Mesendoderm (in vitro differentiated cells): ENCODE measurements at regions not wholly inside any gene's neighbourhood (a gene's known extent, or its start where the extent isn't known, plus 50 kb on each side); places are given as distances from the start of the nearest gene placed in this dataset.

Source experiments
- DNase-seq: peaks from one replicate; pipeline ENCODE4 v3.0.0; 2013
- H2AK5ac ChIP-seq: 2 replicates; pipeline ENCODE4 v1.6.1; 2013; ENCODE audit warnings: low read length, inconsistent platforms
- H2BK120ac ChIP-seq: 2 replicates; pipeline ENCODE4 v1.6.1; 2013; ENCODE audit warnings: low read depth, mild to moderate bottlenecking, low read length, moderate library complexity, mixed read lengths
- H2BK15ac ChIP-seq: replicated peaks from 2 replicates; pipeline ENCODE4 v1.6.1; 2013; ENCODE audit warnings: low read depth, mild to moderate bottlenecking, moderate library complexity
- H2BK5ac ChIP-seq: 2 replicates; pipeline ENCODE4 v1.6.1; 2013; ENCODE audit warnings: low read length, inconsistent platforms
- H3K18ac ChIP-seq: 2 replicates; pipeline ENCODE4 v1.6.1; 2013; ENCODE audit warnings: mild to moderate bottlenecking, low read length, mixed read lengths
- H3K23ac ChIP-seq: one replicate; pipeline ENCODE4 v1.6.1; 2013; ENCODE audit warnings: low read length
- H3K27ac ChIP-seq: 2 replicates; pipeline ENCODE4 v1.5.1; 2013; ENCODE audit warnings: low read depth, mild to moderate bottlenecking, inconsistent platforms, low read length, moderate library complexity
- H3K27me3 ChIP-seq: 2 replicates; pipeline ENCODE4 v1.6.1; 2013; ENCODE audit warnings: low read length, control low read depth, mild to moderate bottlenecking, inconsistent platforms; ENCODE audit not compliant: insufficient read depth, poor library complexity
- H3K36me3 ChIP-seq: 2 replicates; pipeline ENCODE4 v1.6.1; 2013; ENCODE audit warnings: low read length, inconsistent platforms; ENCODE audit not compliant: control insufficient read depth, insufficient read depth
- H3K4ac ChIP-seq: one replicate; pipeline ENCODE4 v1.6.1; 2013; ENCODE audit warnings: low read depth, mild to moderate bottlenecking, low read length, moderate library complexity
- H3K4me1 ChIP-seq: 2 replicates; pipeline ENCODE4 v1.6.1; 2013; ENCODE audit warnings: low read depth, low read length, inconsistent platforms; ENCODE audit not compliant: control insufficient read depth
- H3K4me2 ChIP-seq: 2 replicates; pipeline ENCODE4 v1.6.1; 2013; ENCODE audit warnings: low read length
- H3K4me3 ChIP-seq: 2 replicates; pipeline ENCODE4 v1.5.1; 2013; ENCODE audit warnings: mild to moderate bottlenecking, low read length
- H3K56ac ChIP-seq: one replicate; pipeline ENCODE4 v1.6.1; 2013; ENCODE audit warnings: low read length
- H3K79me1 ChIP-seq: 2 replicates; pipeline ENCODE4 v1.6.1; 2013; ENCODE audit warnings: low read length, inconsistent platforms
- H3K79me2 ChIP-seq: 2 replicates; pipeline ENCODE4 v1.6.1; 2013; ENCODE audit warnings: mild to moderate bottlenecking, low read length; ENCODE audit not compliant: control insufficient read depth, insufficient read depth
- H3K9ac ChIP-seq: 2 replicates; pipeline ENCODE4 v1.6.1; 2013; ENCODE audit warnings: low read length, inconsistent platforms
- H4K5ac ChIP-seq: one replicate; pipeline ENCODE4 v1.6.1; 2013; ENCODE audit warnings: low read length
- H4K8ac ChIP-seq: one replicate; pipeline ENCODE4 v1.6.1; 2013; ENCODE audit warnings: low read depth, mild to moderate bottlenecking, control low read depth, low read length, moderate library complexity
- WGBS: extraction: QIAGEN DNeasy Blood & Tissue Kit; methylation state at CpG from one replicate; pipeline ENCODE4 v1.1.7; 2013; ENCODE audit warnings: low lambda C conversion rate, missing lambda C conversion rate; ENCODE audit not compliant: insufficient coverage; ENCODE audit errors: extremely low coverage; 5-methylcytosine and 5-hydroxymethylcytosine counted together

DNA sequence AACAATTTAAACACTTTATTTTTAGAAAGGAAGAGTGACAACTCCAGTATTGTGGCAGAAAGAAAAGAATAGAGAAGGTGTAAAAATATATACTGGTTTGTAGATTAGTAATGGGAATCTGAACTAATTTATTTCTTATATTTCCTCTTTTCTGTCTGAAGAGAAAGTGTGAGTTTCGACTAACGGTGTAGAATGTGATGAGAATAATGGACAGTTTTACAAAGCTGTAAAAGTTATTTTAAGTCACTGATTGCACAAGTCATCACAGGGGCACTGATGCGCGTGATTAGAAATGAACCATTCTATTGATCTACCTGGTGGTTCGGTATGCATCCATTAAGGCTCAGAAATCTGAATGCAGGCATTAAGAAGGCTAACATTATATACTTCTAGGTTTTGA is 158.5 kb upstream of the ATXN7L3B start:
- Histone ChIP-seq H3K9ac (no peak overlapping the region), H3K18ac (no peak overlapping the region), H3K27me3 (no peaks in the 10 kb centered on the region), H2BK15ac (no peak overlapping the region), H2BK120ac (no peak overlapping the region), H3K4me3 (no peak overlapping the region), H3K27ac (no peak overlapping the region), H3K4ac (no peak overlapping the region), H3K23ac (no peak overlapping the region), H4K8ac (no peak overlapping the region), H2BK5ac (no peak overlapping the region), H3K4me2 (no peak overlapping the region), H3K79me1 (no peaks in the 10 kb centered on the region), H3K4me1 (no peaks in the 10 kb centered on the region), H3K36me3 (no peaks in the 10 kb centered on the region), H3K79me2 (no peaks in the 10 kb centered on the region), H3K56ac (no peak overlapping the region), H4K5ac (no peak overlapping the region), H2AK5ac (no peak overlapping the region)
- WGBS, result no CpG with 5 or more reads among the region's 5 CpGs
- DNase-seq, result no peak

DNA sequence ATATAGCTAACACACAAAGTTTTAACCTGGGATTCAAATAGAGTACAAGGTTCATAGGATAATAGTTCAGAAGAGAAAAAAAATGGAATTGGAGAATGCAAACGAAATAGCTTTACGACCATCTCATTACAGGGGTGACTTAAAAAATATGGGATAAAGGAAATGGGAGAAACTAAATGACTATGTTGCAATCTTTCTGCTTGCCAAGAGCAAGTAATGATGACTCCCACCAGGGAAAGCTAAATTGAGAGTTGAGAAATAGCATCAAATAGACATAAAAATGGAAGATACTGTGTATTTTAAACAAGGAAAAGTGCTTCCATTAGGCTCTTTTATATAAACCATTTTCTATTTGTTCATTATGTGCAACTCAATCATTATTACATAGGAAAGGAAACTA is 155.7 kb upstream of the ATXN7L3B start:
- no peak for DNase-seq
- H3K4me2 ChIP-seq, result no peak overlapping the region
- H3K4me3 ChIP-seq, result no peak overlapping the region
- H2BK15ac ChIP-seq, result no peak overlapping the region
- no CpG with 5 or more reads among the region's 2 CpGs for WGBS
- no peak overlapping the region for H4K8ac ChIP-seq
- no peaks in the 10 kb centered on the region for H3K27me3 ChIP-seq
- no peak overlapping the region for H2AK5ac ChIP-seq
- no peak overlapping the region for H2BK120ac ChIP-seq
- H3K36me3 ChIP-seq, result no peaks in the 10 kb centered on the region
- no peak overlapping the region for H3K9ac ChIP-seq
- H2BK5ac ChIP-seq, result no peak overlapping the region
- no peaks in the 10 kb centered on the region for H3K4me1 ChIP-seq
- H3K4ac ChIP-seq, result no peak overlapping the region
- H4K5ac ChIP-seq, result no peak overlapping the region
- H3K23ac ChIP-seq, result no peak overlapping the region
- no peak overlapping the region for H3K27ac ChIP-seq
- no peak overlapping the region for H3K18ac ChIP-seq
- H3K79me1 ChIP-seq, result no peaks in the 10 kb centered on the region
- H3K56ac ChIP-seq, result no peak overlapping the region
- H3K79me2 ChIP-seq, result no peaks in the 10 kb centered on the region

DNA sequence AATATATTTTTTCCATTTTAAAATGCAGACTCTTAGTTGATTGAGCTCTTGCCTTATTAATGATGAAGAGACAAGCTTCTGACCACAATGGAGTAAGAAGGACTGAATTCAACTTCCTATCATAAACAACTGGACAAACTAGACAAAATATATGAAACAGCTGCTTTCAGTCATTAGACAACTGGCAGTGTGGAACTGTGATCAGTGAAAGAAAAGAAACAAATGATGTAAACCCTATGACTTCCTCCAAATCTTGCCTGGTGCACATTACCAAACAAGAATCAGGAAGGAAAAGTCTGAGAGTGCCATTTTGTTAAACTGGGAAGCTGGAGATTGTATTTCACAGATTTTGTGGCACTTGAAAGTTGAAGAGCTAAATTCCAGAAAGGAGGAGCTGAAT is 154.7 kb upstream of the ATXN7L3B start:
- no peak overlapping the region for H4K8ac ChIP-seq
- no peak overlapping the region for H3K4me2 ChIP-seq
- no peak overlapping the region for H3K56ac ChIP-seq
- no peak overlapping the region for H2BK120ac ChIP-seq
- no peaks in the 10 kb centered on the region for H3K27me3 ChIP-seq
- H3K4ac ChIP-seq, result no peak overlapping the region
- no peak overlapping the region for H2BK15ac ChIP-seq
- H4K5ac ChIP-seq, result no peak overlapping the region
- H3K18ac ChIP-seq, result no peak overlapping the region
- DNase-seq, result no peak
- no peaks in the 10 kb centered on the region for H3K36me3 ChIP-seq
- H2AK5ac ChIP-seq, result no peak overlapping the region
- no peak overlapping the region for H3K23ac ChIP-seq
- no peaks in the 10 kb centered on the region for H3K79me1 ChIP-seq
- no peak overlapping the region for H3K27ac ChIP-seq
- no peaks in the 10 kb centered on the region for H3K4me1 ChIP-seq
- no peaks in the 10 kb centered on the region for H3K79me2 ChIP-seq
- H3K9ac ChIP-seq, result no peak overlapping the region
- no peak overlapping the region for H2BK5ac ChIP-seq
- no peak overlapping the region for H3K4me3 ChIP-seq

DNA sequence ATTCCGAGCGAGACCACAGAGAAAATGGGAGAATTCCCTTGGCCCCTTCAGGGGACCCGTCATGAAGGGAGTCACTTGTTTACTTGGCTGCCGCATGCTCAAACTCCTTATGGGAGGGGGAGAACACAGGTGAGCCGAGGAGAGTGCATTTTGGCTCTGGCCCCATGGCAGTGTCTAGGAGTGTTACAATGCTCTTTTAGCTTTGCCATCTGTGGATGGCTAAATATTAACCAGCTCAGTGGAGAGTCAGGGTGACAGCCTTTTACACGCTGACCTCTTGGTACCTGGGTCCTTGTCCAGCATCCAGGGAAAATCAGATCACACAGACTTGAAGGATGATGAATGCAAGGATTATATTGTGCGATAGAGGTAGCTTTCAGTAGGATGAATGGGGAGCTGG is 146.4 kb upstream of the ATXN7L3B start:
- no peak overlapping the region for H4K8ac ChIP-seq
- H3K23ac ChIP-seq, result no peak overlapping the region
- H3K36me3 ChIP-seq, result no peaks in the 10 kb centered on the region
- H3K18ac ChIP-seq, result no peak overlapping the region
- no peaks in the 10 kb centered on the region for H3K79me2 ChIP-seq
- H3K56ac ChIP-seq, result no peak overlapping the region
- no peaks in the 10 kb centered on the region for H3K79me1 ChIP-seq
- H2AK5ac ChIP-seq, result no peak overlapping the region
- no peak overlapping the region for H3K27ac ChIP-seq
- H3K4ac ChIP-seq, result no peak overlapping the region
- no peak overlapping the region for H3K4me2 ChIP-seq
- DNase-seq, result no peak
- no peaks in the 10 kb centered on the region for H3K27me3 ChIP-seq
- no CpG with 5 or more reads among the region's 7 CpGs for WGBS
- H2BK120ac ChIP-seq, result no peak overlapping the region
- H2BK15ac ChIP-seq, result no peak overlapping the region
- H3K4me1 ChIP-seq, result no peaks in the 10 kb centered on the region
- H4K5ac ChIP-seq, result no peak overlapping the region
- H2BK5ac ChIP-seq, result no peak overlapping the region
- no peak overlapping the region for H3K4me3 ChIP-seq
- H3K9ac ChIP-seq, result no peak overlapping the region

DNA sequence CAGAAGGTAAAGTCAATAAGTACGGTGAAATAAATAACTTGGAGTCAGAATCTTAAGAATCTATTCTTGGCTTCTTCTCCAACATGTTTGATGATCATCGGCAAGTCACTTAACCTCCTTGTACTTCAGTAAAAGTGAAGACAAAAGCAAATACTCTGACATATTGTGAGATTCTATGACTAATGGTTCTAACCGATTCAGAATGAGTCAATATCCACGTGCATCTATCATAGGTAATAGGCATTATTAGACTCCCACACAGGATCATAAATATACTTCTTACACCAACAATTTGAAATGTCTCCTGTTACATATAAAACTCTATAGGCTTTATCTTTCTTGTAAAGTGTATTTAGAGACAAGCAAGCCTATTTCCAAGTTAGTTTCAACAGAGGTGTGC is 144.4 kb upstream of the ATXN7L3B start:
- H2BK5ac ChIP-seq, result no peak overlapping the region
- no peak overlapping the region for H3K27ac ChIP-seq
- no peak overlapping the region for H2BK120ac ChIP-seq
- no peaks in the 10 kb centered on the region for H3K4me1 ChIP-seq
- no peak overlapping the region for H3K18ac ChIP-seq
- no peaks in the 10 kb centered on the region for H3K79me2 ChIP-seq
- H3K23ac ChIP-seq, result no peak overlapping the region
- H3K4me3 ChIP-seq, result no peak overlapping the region
- no peak for DNase-seq
- H3K9ac ChIP-seq, result no peak overlapping the region
- WGBS, result no CpG with 5 or more reads among the region's 4 CpGs
- no peak overlapping the region for H3K4ac ChIP-seq
- H4K5ac ChIP-seq, result no peak overlapping the region
- H3K79me1 ChIP-seq, result no peaks in the 10 kb centered on the region
- H3K4me2 ChIP-seq, result no peak overlapping the region
- H3K27me3 ChIP-seq, result no peaks in the 10 kb centered on the region
- no peak overlapping the region for H4K8ac ChIP-seq
- no peaks in the 10 kb centered on the region for H3K36me3 ChIP-seq
- H2BK15ac ChIP-seq, result no peak overlapping the region
- H2AK5ac ChIP-seq, result no peak overlapping the region
- H3K56ac ChIP-seq, result no peak overlapping the region

GRCh38 chr12:74394647-74395046 is 143.0 kb upstream of the ATXN7L3B start:
- Histone ChIP-seq H3K79me2 (no peaks in the 10 kb centered on the region), H2BK5ac (no peak overlapping the region), H3K27me3 (no peaks in the 10 kb centered on the region), H3K36me3 (no peaks in the 10 kb centered on the region), H3K79me1 (no peaks in the 10 kb centered on the region), H2AK5ac (no peak overlapping the region), H2BK120ac (no peak overlapping the region), H3K27ac (no peak overlapping the region), H3K4ac (no peak overlapping the region), H4K5ac (no peak overlapping the region), H2BK15ac (no peak overlapping the region), H3K4me3 (no peak overlapping the region), H3K56ac (no peak overlapping the region), H3K18ac (no peak overlapping the region), H4K8ac (no peak overlapping the region), H3K4me2 (no peak overlapping the region), H3K23ac (no peak overlapping the region), H3K4me1 (no peaks in the 10 kb centered on the region), H3K9ac (no peak overlapping the region)
- DNase-seq, result no peak
- no CpG with 5 or more reads among the region's 1 CpG for WGBS
